H1 (cell line): ENCODE measurements at regions not wholly inside any gene's neighbourhood (a gene's known extent, or its start where the extent isn't known, plus 50 kb on each side); places are given as distances from the start of the nearest gene placed in this dataset.

ENCODE experiments used
- CTCF ChIA-PET: fragments of 300-600 bp; sonication (Branson Sonifier 250); formaldehyde crosslinking; loops from one replicate; lab custom pipeline; 2021; ENCODE audit not compliant: partially characterized antibody; lab: Charles Lee
- POLR2A ChIA-PET: fragments of 300-600 bp; sonication (Branson Sonifier 250); formaldehyde crosslinking; loops from one replicate; lab custom pipeline; 2021; ENCODE audit warnings: inconsistent platforms; ENCODE audit not compliant: partially characterized antibody; lab: Charles Lee
- DNase-seq, 2 experiments: peaks; one replicate each; pipeline versions ENCODE4 v3.0.0 to v3.0.0-alpha.2; 2010 to 2022; ENCODE audit warnings: low spot score in 2 of 2, low read depth in 1 of 2, mixed read lengths in 1 of 2
- FAIRE-seq: peaks from 2 replicates; lab custom pipeline; 2011; peaks lifted over from hg19 to GRCh38; lab: Jason Lieb, UNC
- H2AFZ ChIP-seq: 2 replicates; pipeline ENCODE4 v1.8.1; 2012; ENCODE audit warnings: low read length, inconsistent platforms
- H2AK5ac ChIP-seq: 2 replicates; pipeline ENCODE4 v1.6.1; 2013; ENCODE audit warnings: low read depth, low read length
- H2BK120ac ChIP-seq: replicated peaks from 2 replicates; pipeline ENCODE3; 2013; ENCODE audit warnings: low read depth, low read length, inconsistent platforms
- H2BK12ac ChIP-seq: 2 replicates; pipeline ENCODE4 v1.6.1; 2013; ENCODE audit warnings: low read depth, low read length
- H2BK15ac ChIP-seq: 2 replicates; pipeline ENCODE4 v1.6.1; 2013; ENCODE audit warnings: low read length
- H2BK20ac ChIP-seq: 2 replicates; pipeline ENCODE4 v1.6.1; 2013; ENCODE audit warnings: low read length
- H2BK5ac ChIP-seq: 2 replicates; pipeline ENCODE4 v1.6.1; 2013; ENCODE audit warnings: low read depth, low read length
- H3K14ac ChIP-seq: 2 replicates; pipeline ENCODE4 v1.6.1; 2013; ENCODE audit warnings: inconsistent platforms; ENCODE audit not compliant: insufficient read length
- H3K18ac ChIP-seq: 2 replicates; pipeline ENCODE4 v1.6.1; 2013; ENCODE audit warnings: low read length; ENCODE audit errors: extremely low read depth
- H3K23ac ChIP-seq: 2 replicates; pipeline ENCODE4 v1.6.1; 2013; ENCODE audit warnings: inconsistent platforms; ENCODE audit not compliant: insufficient read length
- H3K23me2 ChIP-seq: 2 replicates; pipeline ENCODE4 v1.6.1; 2013; ENCODE audit warnings: low read depth, low read length
- H3K27ac ChIP-seq: 2 replicates; pipeline ENCODE4 v1.6.1; 2011; ENCODE audit warnings: low read depth, low read length, inconsistent platforms
- H3K27me3 ChIP-seq, 4 experiments: replicated peaks in 1 of 4; 1 replicate in 1 of 4; 2 replicates in 3 of 4; pipeline versions ENCODE4 v1.6.1 to v1.8.1; 2011 to 2013; ENCODE audit warnings: low read length in 3 of 4, mild to moderate bottlenecking in 3 of 4, inconsistent platforms in 2 of 4, mixed read lengths in 2 of 4, moderate library complexity in 1 of 4; ENCODE audit not compliant: control insufficient read depth in 3 of 4, insufficient read depth in 3 of 4; ENCODE audit errors: extremely low read depth in 1 of 4
- H3K36me3 ChIP-seq, 4 experiments: 2 replicates each; pipeline versions ENCODE4 v1.6.1 to v1.8.1; 2011 to 2013; ENCODE audit warnings: mild to moderate bottlenecking in 4 of 4, low read length in 3 of 4, moderate library complexity in 2 of 4, control low read depth in 1 of 4, inconsistent platforms in 1 of 4; ENCODE audit not compliant: insufficient read depth in 4 of 4, control insufficient read depth in 2 of 4
- H3K4ac ChIP-seq: replicated peaks from 2 replicates; pipeline ENCODE3; 2013; ENCODE audit warnings: low read length, low read depth, mixed read lengths, inconsistent platforms; ENCODE audit not compliant: insufficient read length
- H3K4me1 ChIP-seq, 4 experiments: replicated peaks in 1 of 4; 1 replicate in 1 of 4; 2 replicates in 3 of 4; pipeline versions ENCODE4 v1.6.1 to v1.8.1; 2011 to 2013; ENCODE audit warnings: low read length in 3 of 4, inconsistent platforms in 2 of 4, mixed read lengths in 1 of 4; ENCODE audit not compliant: insufficient read depth in 4 of 4, control insufficient read depth in 3 of 4
- H3K4me2 ChIP-seq, 2 experiments: 2 replicates each; pipeline versions ENCODE4 v1.6.1 to v1.8.1; 2011 to 2013; ENCODE audit warnings: low read depth in 2 of 2, low read length in 2 of 2, control low read depth in 1 of 2, inconsistent platforms in 1 of 2, mild to moderate bottlenecking in 1 of 2; ENCODE audit not compliant: insufficient read depth in 1 of 2
- H3K4me3 ChIP-seq, 4 experiments: fragments of 200-600, 300-600 bp in 1 of 4; sonication (generic), shearing (Covaris generic), sonication (Bioruptor Twin) in 1 of 4; 2 replicates each; pipeline versions ENCODE4 v1.5.1 to v1.8.1; 2011 to 2016; ENCODE audit warnings: low read length in 4 of 4, low read depth in 3 of 4, control low read depth in 2 of 4, inconsistent platforms in 2 of 4, mild to moderate bottlenecking in 2 of 4, mixed read lengths in 1 of 4, moderate library complexity in 1 of 4; ENCODE audit not compliant: insufficient read depth in 2 of 4; ENCODE audit errors: extremely low read depth in 1 of 4
- H3K56ac ChIP-seq: replicated peaks from 2 replicates; pipeline ENCODE3; 2013; ENCODE audit warnings: low read depth, mild to moderate bottlenecking, mixed read lengths, low read length, inconsistent platforms; ENCODE audit not compliant: insufficient read length
- H3K79me1 ChIP-seq: 2 replicates; pipeline ENCODE4 v1.6.1; 2013; ENCODE audit warnings: low read depth, low read length, control low read depth
- H3K79me2 ChIP-seq, 2 experiments: 2 replicates each; pipeline versions ENCODE4 v1.6.1 to v1.8.1; 2012 to 2013; ENCODE audit warnings: low read length in 2 of 2, mild to moderate bottlenecking in 2 of 2, inconsistent platforms in 1 of 2; ENCODE audit not compliant: insufficient read depth in 2 of 2, control insufficient read depth in 1 of 2
- H3K9ac ChIP-seq, 4 experiments: replicated peaks in 1 of 4; 1 replicate in 1 of 4; 2 replicates in 3 of 4; pipeline versions ENCODE4 v1.6.1 to v1.8.1; 2011 to 2013; ENCODE audit warnings: low read depth in 3 of 4, low read length in 3 of 4, control low read depth in 2 of 4, mild to moderate bottlenecking in 2 of 4, moderate library complexity in 2 of 4, inconsistent platforms in 1 of 4; ENCODE audit errors: extremely low read depth in 1 of 4
- H3K9me3 ChIP-seq, 2 experiments: 2 replicates each; pipeline versions ENCODE4 v1.6.1 to v1.8.1; 2012 to 2013; ENCODE audit warnings: mild to moderate bottlenecking in 2 of 2, moderate library complexity in 2 of 2, control low read depth in 1 of 2, inconsistent platforms in 1 of 2, low read depth in 1 of 2, low read length in 1 of 2, mixed read lengths in 1 of 2; ENCODE audit not compliant: insufficient read depth in 2 of 2
- H4K20me1 ChIP-seq, 2 experiments: replicated peaks in 1 of 2; 2 replicates each; pipeline versions ENCODE3 to v1.8.1; 2011 to 2013; ENCODE audit warnings: inconsistent platforms in 2 of 2, low read length in 2 of 2, mild to moderate bottlenecking in 1 of 2; ENCODE audit not compliant: insufficient read depth in 2 of 2, control insufficient read depth in 1 of 2
- H4K5ac ChIP-seq: 2 replicates; pipeline ENCODE4 v1.6.1; 2013; ENCODE audit warnings: low read length, low read depth, mixed read lengths, inconsistent platforms; ENCODE audit not compliant: insufficient read length
- H4K8ac ChIP-seq: 2 replicates; pipeline ENCODE4 v1.8.0; 2013; ENCODE audit warnings: mild to moderate bottlenecking, moderate library complexity, low read length, inconsistent platforms; ENCODE audit not compliant: insufficient read depth; ENCODE audit errors: extremely low read depth
- H4K91ac ChIP-seq: replicated peaks from 2 replicates; pipeline ENCODE3; 2013; ENCODE audit warnings: low read length, mixed read lengths, inconsistent platforms; ENCODE audit not compliant: insufficient read length
- BRCA1 ChIP-seq: IDR thresholded peaks from 2 replicates; pipeline ENCODE4 v1.6.1; 2012; ENCODE audit warnings: low read depth, low read length, improper control_type of control experiment
- EGR1 ChIP-seq: IDR thresholded peaks from 2 replicates; pipeline ENCODE4 v1.6.1; 2011; ENCODE audit warnings: low read depth, low read length, borderline replicate concordance
- GABPA ChIP-seq: IDR thresholded peaks from 2 replicates; pipeline ENCODE4 v1.6.1; 2011; ENCODE audit warnings: mild to moderate bottlenecking, low read length, moderate library complexity, borderline replicate concordance; ENCODE audit not compliant: insufficient read depth
- SP2 ChIP-seq: IDR thresholded peaks from 2 replicates; pipeline ENCODE4 v1.6.1; 2012; ENCODE audit warnings: mild to moderate bottlenecking, low read length, inconsistent platforms
- WGBS, 2 experiments: shearing (Covaris generic) in 1 of 2; methylation state at CpG; one replicate each; pipeline versions ENCODE4 v1.1.6 to v1.1.7; 2013 to 2015; ENCODE audit warnings: low lambda C conversion rate in 2 of 2, mixed read lengths in 2 of 2, inconsistent platforms in 1 of 2, low coverage in 1 of 2, missing lambda C conversion rate in 1 of 2; ENCODE audit not compliant: insufficient replicate concordance in 2 of 2, insufficient coverage in 1 of 2, insufficient read length in 1 of 2; ENCODE audit errors: extremely low coverage in 1 of 2, missing lambda C conversion rate in 1 of 2; 5-methylcytosine and 5-hydroxymethylcytosine counted together

DNA sequence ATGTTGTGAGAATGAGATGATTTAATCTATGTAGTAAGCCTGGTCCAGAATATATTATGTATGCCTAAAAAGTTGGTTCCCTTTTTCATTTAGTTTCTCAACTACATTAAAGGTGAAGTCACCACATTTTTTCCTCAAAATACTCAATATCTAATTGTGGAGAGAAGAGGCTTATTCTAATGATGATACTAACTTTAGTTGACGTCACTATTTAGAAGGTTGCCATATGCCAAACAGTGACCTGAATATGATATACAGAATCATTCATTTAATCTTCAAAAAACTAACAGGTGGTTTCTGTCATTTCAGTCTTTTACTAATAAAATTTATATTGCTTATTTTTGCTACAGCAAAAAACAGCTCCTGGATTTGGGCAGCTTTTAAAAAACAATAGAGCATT is 480.7 kb upstream of the NWD2 start:
- Histone ChIP-seq H2BK5ac (no peak overlapping the region), H2BK12ac (no peak overlapping the region), H3K56ac (no peak overlapping the region), H4K8ac (no peak overlapping the region)
- CTCF ChIA-PET = interaction anchor here (0.8 kb wide), 1 partner anchor 16 kb away, joined by 3 read pairs; no protein-coding TSS in a partner anchor
- TF ChIP-seq SP2 (no peak), BRCA1 (no peak), GABPA (no peak), EGR1 (no peak)
- TF ChIP-seq, all 59 proteins: peak for 0
- Histone ChIP-seq H3K27ac (no peak overlapping the region), H4K91ac (no peak overlapping the region), H3K9me3 (no peaks in the 10 kb centered on the region), H3K36me3 (no peaks in the 10 kb centered on the region), H3K9ac (no peak overlapping the region), H3K4me3 (no peak overlapping the region), H2AK5ac (no peak overlapping the region), H3K14ac (no peak overlapping the region), H3K4me2 (no peak overlapping the region), H2AFZ (no peak overlapping the region), H3K4me1 (peaks cover 0 to 4% (median under 1%) of the 10 kb centered on the region in 4 experiments; a peak in 4 of 7 replicates), H4K20me1 (no peaks in the 10 kb centered on the region), H4K5ac (no peak overlapping the region), H3K27me3 (peaks cover 0 to 7% (median 2%) of the 10 kb centered on the region in 4 experiments; a peak in 5 of 7 replicates), H2BK15ac (no peak overlapping the region), H3K79me1 (no peaks in the 10 kb centered on the region), H3K23me2 (no peaks in the 10 kb centered on the region), H2BK120ac (no peak overlapping the region), H3K23ac (no peak overlapping the region), H3K4ac (no peak overlapping the region), H2BK20ac (no peak overlapping the region), H3K79me2 (no peaks in the 10 kb centered on the region), H3K18ac (no peak overlapping the region)
- FAIRE-seq = no peak
- POLR2A ChIA-PET = no interaction called here
- no peak for DNase-seq
- 100% methylated on average over 1 of the region's 1 CpG; no CpG with 5 or more reads in 1 of the 2 experiments for WGBS, 2 experiments
